Right lobe of liver (tissue), 4 donors: ENCODE measurements at regions not wholly inside any gene's neighbourhood (a gene's known extent, or its start where the extent isn't known, plus 50 kb on each side); places are given as distances from the start of the nearest gene placed in this dataset.

Experiments
- CTCF ChIP-seq, 4 donors: fragments of 200-600 bp in 3 of 4; fragments of 450-650 bp in 1 of 4; IDR thresholded peaks; one replicate each; pipeline versions ENCODE4 v1.5.1 to v1.8.0; 2016 to 2022; ENCODE audit warnings: antibody characterized with exemption in 4 of 4, mild to moderate bottlenecking in 2 of 4
- POLR2A ChIP-seq: fragments of 450-650 bp; IDR thresholded peaks from one replicate; pipeline ENCODE4 v1.6.1; 2017; ENCODE audit warnings: antibody characterized with exemption, mild to moderate bottlenecking
- donor health status: DM: no; HTN: no; CAD: no.
- donor health status: DM: no; HTN: no; CAD: no.
- donor health status: DM: no; HTN: yes; CAD: no.

GRCh38 chr9:115517335-115518075, 399.5 kb upstream of the TNC start:
- no peak for TF ChIP-seq CTCF (IDR thresholded peaks at IDR 0.05)
- no peak for TF ChIP-seq POLR2A
